ENCODE measurements at regions not wholly inside any gene's neighbourhood (a gene's known extent, or its start where the extent isn't known, plus 50 kb on each side); places are given as distances from the start of the nearest gene placed in this dataset.

DNA sequence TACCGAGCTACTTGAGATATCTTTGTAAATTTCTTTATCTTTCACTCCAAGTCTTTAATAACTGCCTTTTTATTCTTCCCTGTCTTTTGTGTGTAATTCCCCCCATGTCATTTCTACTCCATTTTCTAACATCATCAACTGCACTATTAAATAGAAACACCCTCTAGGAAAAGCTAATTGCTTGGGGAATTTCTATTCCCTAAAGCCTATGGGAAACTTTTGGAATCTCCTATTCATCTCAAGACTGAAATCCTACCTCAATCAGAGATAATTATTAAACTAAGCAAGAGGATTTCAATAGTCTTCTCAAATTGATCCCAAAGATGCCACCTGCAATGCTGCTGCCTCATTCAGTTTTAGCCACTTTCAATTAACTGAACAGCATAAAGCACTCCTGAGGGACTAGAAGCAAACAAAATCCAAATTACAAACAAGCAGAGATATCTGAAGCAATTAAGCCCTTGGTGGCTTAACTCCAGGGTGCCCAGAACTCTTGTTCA is 598.7 kb downstream of the IGSF11 start:
- H3K9ac ChIP-seq (ENCODE audit: low read depth in 1 of 2, low read length in 2 of 2), result no peak overlapping the region
- H3K27ac ChIP-seq (ENCODE audit: low read depth, low read length), result no peak overlapping the region
- no peaks in the 10 kb centered on the region for H3K36me3 ChIP-seq (ENCODE audit: control insufficient read depth in 1 of 2, insufficient read depth in 2 of 2, low read length in 2 of 2)
- H3K4me3 ChIP-seq (ENCODE audit: low read depth in 1 of 2, low read length in 2 of 2), result no peak overlapping the region
- no peaks in the 10 kb centered on the region for H3K9me3 ChIP-seq (ENCODE audit: control insufficient read depth in 1 of 2, low read length in 2 of 2)
- H3K27me3 ChIP-seq (ENCODE audit: control insufficient read depth in 1 of 2, insufficient read depth in 2 of 2, low read length in 2 of 2), result no peaks in the 10 kb centered on the region
- H3K4me1 ChIP-seq (ENCODE audit: control insufficient read depth in 1 of 2, insufficient read depth in 2 of 2, low read length in 2 of 2), result no peaks in the 10 kb centered on the region

- Histone ChIP-seq H3K9me3 (ENCODE audit: control insufficient read depth in 1 of 2, low read length in 2 of 2) (no peaks in the 10 kb centered on the region), H3K4me3 (ENCODE audit: low read depth in 1 of 2, low read length in 2 of 2) (no peak overlapping the region), H3K36me3 (ENCODE audit: control insufficient read depth in 1 of 2, insufficient read depth in 2 of 2, low read length in 2 of 2) (no peaks in the 10 kb centered on the region), H3K27ac (ENCODE audit: low read depth, low read length) (no peak overlapping the region), H3K27me3 (ENCODE audit: control insufficient read depth in 1 of 2, insufficient read depth in 2 of 2, low read length in 2 of 2) (no peaks in the 10 kb centered on the region), H3K4me1 (ENCODE audit: control insufficient read depth in 1 of 2, insufficient read depth in 2 of 2, low read length in 2 of 2) (no peaks in the 10 kb centered on the region), H3K9ac (ENCODE audit: low read depth in 1 of 2, low read length in 2 of 2) (no peak overlapping the region)
Observed at GRCh38 chr3:118436697-118437262, 597.9 kb downstream of the IGSF11 start.

GRCh38 chr3:118445036-118445435 is 589.6 kb downstream of the IGSF11 start:
- peaks cover 0 to 6% of the 10 kb centered on the region in 2 donors for H3K9me3 ChIP-seq (ENCODE audit: control insufficient read depth in 1 of 2, low read length in 2 of 2)
- no peaks in the 10 kb centered on the region for H3K36me3 ChIP-seq (ENCODE audit: control insufficient read depth in 1 of 2, insufficient read depth in 2 of 2, low read length in 2 of 2)

GRCh38 chr3:118447339-118447738 is 587.3 kb downstream of the IGSF11 start:
- Histone ChIP-seq H3K27me3 (ENCODE audit: control insufficient read depth in 1 of 2, insufficient read depth in 2 of 2, low read length in 2 of 2) (no peaks in the 10 kb centered on the region), H3K9me3 (ENCODE audit: control insufficient read depth in 1 of 2, low read length in 2 of 2) (peaks cover 0 to 9% of the 10 kb centered on the region in 2 donors), H3K4me3 (ENCODE audit: low read depth in 1 of 2, low read length in 2 of 2) (no peak overlapping the region), H3K9ac (ENCODE audit: low read depth in 1 of 2, low read length in 2 of 2) (no peak overlapping the region), H3K4me1 (ENCODE audit: control insufficient read depth in 1 of 2, insufficient read depth in 2 of 2, low read length in 2 of 2) (no peaks in the 10 kb centered on the region), H3K27ac (ENCODE audit: low read depth, low read length) (no peak overlapping the region), H3K36me3 (ENCODE audit: control insufficient read depth in 1 of 2, insufficient read depth in 2 of 2, low read length in 2 of 2) (no peaks in the 10 kb centered on the region)

More at GRCh38 chr3:118445036-118445435, 589.6 kb downstream of the IGSF11 start:
- Histone ChIP-seq H3K4me3 (ENCODE audit: low read depth in 1 of 2, low read length in 2 of 2) (no peak overlapping the region), H3K4me1 (ENCODE audit: control insufficient read depth in 1 of 2, insufficient read depth in 2 of 2, low read length in 2 of 2) (no peaks in the 10 kb centered on the region), H3K27me3 (ENCODE audit: control insufficient read depth in 1 of 2, insufficient read depth in 2 of 2, low read length in 2 of 2) (no peaks in the 10 kb centered on the region), H3K27ac (ENCODE audit: low read depth, low read length) (no peak overlapping the region), H3K9ac (ENCODE audit: low read depth in 1 of 2, low read length in 2 of 2) (no peak overlapping the region)

- H3K4me3 ChIP-seq (ENCODE audit: low read depth in 1 of 2, low read length in 2 of 2), result no peak overlapping the region
- no peaks in the 10 kb centered on the region for H3K36me3 ChIP-seq (ENCODE audit: control insufficient read depth in 1 of 2, insufficient read depth in 2 of 2, low read length in 2 of 2)
- no peak overlapping the region for H3K9ac ChIP-seq (ENCODE audit: low read depth in 1 of 2, low read length in 2 of 2)
- H3K9me3 ChIP-seq (ENCODE audit: control insufficient read depth in 1 of 2, low read length in 2 of 2), result peaks cover 3 to 6% of the 10 kb centered on the region in 2 donors
- no peaks in the 10 kb centered on the region for H3K27me3 ChIP-seq (ENCODE audit: control insufficient read depth in 1 of 2, insufficient read depth in 2 of 2, low read length in 2 of 2)
- no peak overlapping the region for H3K27ac ChIP-seq (ENCODE audit: low read depth, low read length)
- H3K4me1 ChIP-seq (ENCODE audit: control insufficient read depth in 1 of 2, insufficient read depth in 2 of 2, low read length in 2 of 2), result no peaks in the 10 kb centered on the region
Observed at GRCh38 chr3:118466795-118467330, 567.8 kb downstream of the IGSF11 start.

DNA sequence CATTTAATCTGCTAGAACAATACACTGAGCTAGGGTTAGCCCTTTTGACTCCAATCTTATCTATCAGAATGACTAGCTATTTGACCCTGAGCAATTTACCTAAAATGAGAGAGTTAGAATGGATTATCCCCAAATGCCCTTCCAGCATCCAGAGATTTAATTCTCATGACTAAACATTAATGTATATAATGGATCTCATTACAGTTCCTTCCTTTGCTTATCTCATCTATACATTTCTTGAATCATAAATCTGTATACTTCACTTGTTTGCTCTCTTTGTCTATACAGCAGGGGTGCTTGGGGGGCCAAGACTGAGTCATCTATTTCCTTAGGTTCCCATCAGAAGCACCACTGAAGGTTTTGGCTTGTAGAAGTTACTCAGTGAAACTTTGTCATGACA is 565.8 kb downstream of the IGSF11 start:
- Histone ChIP-seq H3K36me3 (ENCODE audit: control insufficient read depth in 1 of 2, insufficient read depth in 2 of 2, low read length in 2 of 2) (no peaks in the 10 kb centered on the region), H3K4me3 (ENCODE audit: low read depth in 1 of 2, low read length in 2 of 2) (no peak overlapping the region), H3K9me3 (ENCODE audit: control insufficient read depth in 1 of 2, low read length in 2 of 2) (peaks cover 3 to 6% of the 10 kb centered on the region in 2 donors), H3K9ac (ENCODE audit: low read depth in 1 of 2, low read length in 2 of 2) (no peak overlapping the region), H3K27me3 (ENCODE audit: control insufficient read depth in 1 of 2, insufficient read depth in 2 of 2, low read length in 2 of 2) (no peaks in the 10 kb centered on the region), H3K27ac (ENCODE audit: low read depth, low read length) (no peak overlapping the region), H3K4me1 (ENCODE audit: control insufficient read depth in 1 of 2, insufficient read depth in 2 of 2, low read length in 2 of 2) (no peaks in the 10 kb centered on the region)

DNA sequence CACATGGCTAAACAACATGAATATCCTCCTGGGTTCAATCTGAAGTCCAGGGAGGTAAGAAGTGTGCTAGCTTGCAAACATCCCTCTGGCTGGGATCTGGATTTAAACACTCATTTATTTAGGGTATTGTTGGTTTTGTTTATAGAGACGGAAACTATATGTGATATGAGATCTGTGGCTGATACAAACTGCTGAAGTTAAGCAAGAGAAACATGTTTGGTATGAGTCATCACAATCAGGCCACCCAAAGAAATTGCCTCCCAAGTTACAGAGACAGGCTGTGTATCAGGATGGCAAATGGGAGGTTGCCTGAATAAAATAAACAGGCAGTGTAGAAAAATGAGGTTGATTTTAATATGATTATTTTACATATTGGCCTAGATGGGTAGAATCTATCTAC is 562.1 kb downstream of the IGSF11 start:
- no peaks in the 10 kb centered on the region for H3K36me3 ChIP-seq (ENCODE audit: control insufficient read depth in 1 of 2, insufficient read depth in 2 of 2, low read length in 2 of 2)
- no peak overlapping the region for H3K9ac ChIP-seq (ENCODE audit: low read depth in 1 of 2, low read length in 2 of 2)
- peaks cover 0 to 3% of the 10 kb centered on the region in 2 donors for H3K9me3 ChIP-seq (ENCODE audit: control insufficient read depth in 1 of 2, low read length in 2 of 2)
- H3K27me3 ChIP-seq (ENCODE audit: control insufficient read depth in 1 of 2, insufficient read depth in 2 of 2, low read length in 2 of 2), result no peaks in the 10 kb centered on the region
- H3K4me1 ChIP-seq (ENCODE audit: control insufficient read depth in 1 of 2, insufficient read depth in 2 of 2, low read length in 2 of 2), result no peaks in the 10 kb centered on the region
- no peak overlapping the region for H3K4me3 ChIP-seq (ENCODE audit: low read depth in 1 of 2, low read length in 2 of 2)
- H3K27ac ChIP-seq (ENCODE audit: low read depth, low read length), result no peak overlapping the region

DNA sequence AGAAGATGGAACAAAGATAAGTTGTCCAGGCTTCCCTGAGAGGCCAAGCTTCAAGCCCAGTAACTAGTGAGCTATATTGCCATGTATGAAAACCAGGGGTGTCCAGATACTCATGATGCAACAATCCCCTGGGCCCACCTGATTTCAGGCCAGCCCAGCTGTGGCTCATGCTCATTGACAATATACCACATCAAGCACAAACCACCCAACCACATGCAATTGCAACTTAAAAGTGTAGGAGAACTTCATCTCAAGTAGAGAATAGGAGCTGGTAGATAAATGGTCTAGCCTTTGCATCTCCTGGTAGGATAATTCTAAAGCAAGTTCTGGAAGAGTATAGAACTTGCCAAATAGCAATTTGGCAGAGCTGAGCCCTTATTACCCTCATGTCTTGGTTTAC is 561.3 kb downstream of the IGSF11 start:
- Histone ChIP-seq H3K9ac (ENCODE audit: low read depth in 1 of 2, low read length in 2 of 2) (no peak overlapping the region), H3K4me3 (ENCODE audit: low read depth in 1 of 2, low read length in 2 of 2) (no peak overlapping the region), H3K4me1 (ENCODE audit: control insufficient read depth in 1 of 2, insufficient read depth in 2 of 2, low read length in 2 of 2) (no peaks in the 10 kb centered on the region), H3K36me3 (ENCODE audit: control insufficient read depth in 1 of 2, insufficient read depth in 2 of 2, low read length in 2 of 2) (no peaks in the 10 kb centered on the region), H3K9me3 (ENCODE audit: control insufficient read depth in 1 of 2, low read length in 2 of 2) (peaks cover 0 to 3% of the 10 kb centered on the region in 2 donors), H3K27ac (ENCODE audit: low read depth, low read length) (no peak overlapping the region), H3K27me3 (ENCODE audit: control insufficient read depth in 1 of 2, insufficient read depth in 2 of 2, low read length in 2 of 2) (no peaks in the 10 kb centered on the region)

DNA sequence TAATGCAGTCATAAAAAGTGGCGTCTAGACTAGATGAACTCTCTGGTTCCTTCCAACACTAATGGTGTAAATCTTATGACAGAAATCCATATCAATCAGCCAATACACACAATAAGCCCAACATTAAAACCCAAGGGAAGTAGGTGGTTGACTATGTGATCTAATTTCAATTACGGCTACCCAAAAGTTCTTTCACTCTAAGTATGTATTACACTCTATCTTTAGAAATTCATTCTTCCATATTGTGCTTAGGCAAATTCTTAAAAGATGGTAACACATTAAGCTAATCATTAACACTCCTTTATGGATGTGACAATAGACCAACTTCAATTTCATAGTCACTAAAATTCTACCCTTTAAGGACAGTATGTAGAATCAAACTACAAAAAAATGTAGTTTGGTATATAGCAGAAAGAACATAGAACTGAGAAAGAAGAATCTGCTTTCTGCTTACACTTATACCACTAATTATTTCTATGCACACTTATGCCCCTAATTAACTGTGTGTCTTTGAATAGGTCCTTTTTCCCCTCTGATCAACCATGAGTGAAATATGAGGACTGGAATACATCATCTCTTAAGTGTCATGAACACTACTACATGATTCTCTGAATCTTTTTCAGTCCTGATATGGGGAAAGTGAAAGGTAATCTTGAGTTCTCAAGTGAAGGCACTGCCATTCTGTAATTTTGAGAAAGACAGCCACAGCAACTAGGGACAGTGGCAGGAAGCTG is 557.6 kb downstream of the IGSF11 start:
- no peaks in the 10 kb centered on the region for H3K27me3 ChIP-seq (ENCODE audit: control insufficient read depth in 1 of 2, insufficient read depth in 2 of 2, low read length in 2 of 2)
- H3K9ac ChIP-seq (ENCODE audit: low read depth in 1 of 2, low read length in 2 of 2), result no peak overlapping the region
- no peak overlapping the region for H3K27ac ChIP-seq (ENCODE audit: low read depth, low read length)
- H3K36me3 ChIP-seq (ENCODE audit: control insufficient read depth in 1 of 2, insufficient read depth in 2 of 2, low read length in 2 of 2), result no peaks in the 10 kb centered on the region
- no peak overlapping the region for H3K4me3 ChIP-seq (ENCODE audit: low read depth in 1 of 2, low read length in 2 of 2)
- H3K9me3 ChIP-seq (ENCODE audit: control insufficient read depth in 1 of 2, low read length in 2 of 2), result no peaks in the 10 kb centered on the region
- no peaks in the 10 kb centered on the region for H3K4me1 ChIP-seq (ENCODE audit: control insufficient read depth in 1 of 2, insufficient read depth in 2 of 2, low read length in 2 of 2)

GRCh38 chr3:118477768-118478167 is 556.9 kb downstream of the IGSF11 start:
- H3K36me3 ChIP-seq (ENCODE audit: control insufficient read depth in 1 of 2, insufficient read depth in 2 of 2, low read length in 2 of 2), result no peaks in the 10 kb centered on the region
- H3K9ac ChIP-seq (ENCODE audit: low read depth in 1 of 2, low read length in 2 of 2), result no peak overlapping the region
- H3K27me3 ChIP-seq (ENCODE audit: control insufficient read depth in 1 of 2, insufficient read depth in 2 of 2, low read length in 2 of 2), result no peaks in the 10 kb centered on the region
- H3K4me3 ChIP-seq (ENCODE audit: low read depth in 1 of 2, low read length in 2 of 2), result no peak overlapping the region
- H3K4me1 ChIP-seq (ENCODE audit: control insufficient read depth in 1 of 2, insufficient read depth in 2 of 2, low read length in 2 of 2), result no peaks in the 10 kb centered on the region
- H3K27ac ChIP-seq (ENCODE audit: low read depth, low read length), result no peak overlapping the region
- no peaks in the 10 kb centered on the region for H3K9me3 ChIP-seq (ENCODE audit: control insufficient read depth in 1 of 2, low read length in 2 of 2)
